GM18951 (cell line): ENCODE measurements at regions not wholly inside any gene's neighbourhood (a gene's known extent, or its start where the extent isn't known, plus 50 kb on each side); places are given as distances from the start of the nearest gene placed in this dataset.

Source experiments
- POLR2A ChIP-seq: IDR thresholded peaks from 4 replicates; pipeline ENCODE4 v1.6.1; 2011; ENCODE audit warnings: mild to moderate bottlenecking; ENCODE audit not compliant: insufficient read length, insufficient read depth; ENCODE audit errors: extremely low read depth
- in situ Hi-C: fragments of 300-500 bp; cut with MboI; formaldehyde crosslinking; loops from one replicate; pipeline ENCODE4 v1.12.0; 2022; ENCODE audit warnings: low sequenced_read_pairs, mixed read lengths, inconsistent platforms; ENCODE audit not compliant: unreplicated experiment

DNA sequence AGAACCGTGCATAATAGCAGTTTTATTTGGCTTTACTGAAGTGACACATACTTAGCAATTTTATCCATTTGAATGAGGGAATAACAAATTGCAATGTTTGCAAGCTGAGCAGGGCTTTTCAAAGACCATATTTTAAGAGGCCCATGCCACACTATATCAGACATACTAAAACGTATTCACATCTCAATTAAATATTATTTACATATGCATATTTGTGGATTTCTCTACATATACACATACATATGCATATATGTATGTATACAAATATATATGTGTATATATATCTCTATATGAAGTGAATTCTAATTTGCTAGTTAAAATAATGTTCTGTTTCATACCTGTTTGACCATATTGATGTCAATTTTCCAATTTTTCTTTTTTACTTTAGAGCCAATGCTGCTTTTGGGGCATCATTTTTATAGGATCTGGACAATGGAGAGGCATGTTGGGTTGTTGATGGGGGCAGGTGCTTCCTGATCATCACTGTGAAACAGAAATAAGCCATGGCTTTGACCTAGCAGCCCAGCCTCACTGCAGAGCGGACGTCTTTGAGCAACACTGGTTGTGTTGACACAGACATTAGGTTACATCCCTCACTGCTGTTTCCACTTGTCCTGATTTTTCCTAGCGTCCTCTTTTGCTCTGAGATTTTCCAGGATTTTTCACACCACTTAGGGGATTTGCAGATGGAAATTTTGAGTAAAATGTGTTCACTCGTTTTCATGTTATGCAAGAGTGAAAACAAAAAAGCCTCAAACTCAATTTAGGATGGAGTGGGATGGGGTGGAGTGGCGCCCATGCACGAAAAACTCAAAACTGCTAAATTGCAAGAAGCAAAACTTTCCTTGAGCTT, 56.9 kb downstream of the RDH14 start:
- TF ChIP-seq POLR2A: no peak
- in situ Hi-C loops: loop anchor here (25.0 kb wide), 3 partner anchors 859 to 1359 kb away; partner anchors contain the start of gene OSR1

DNA sequence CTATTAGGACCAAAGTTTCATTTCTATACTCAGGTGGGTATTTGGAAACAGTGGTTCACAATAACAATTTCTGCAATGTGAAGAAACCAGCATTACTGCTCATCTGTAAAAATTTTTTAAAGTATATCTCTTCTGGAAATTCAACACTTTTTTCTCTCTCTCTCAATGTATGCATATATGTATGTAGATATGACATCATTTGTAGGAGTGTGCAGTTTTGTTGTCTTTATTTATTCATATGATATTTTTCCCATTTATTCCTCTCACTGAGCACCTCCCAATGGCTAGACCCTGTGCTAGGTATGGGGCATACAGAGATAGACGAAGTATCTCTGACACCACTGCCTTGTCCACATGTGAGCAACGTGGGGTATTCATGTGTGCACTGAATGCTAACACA, 58.3 kb downstream of the RDH14 start:
- in situ Hi-C loops: loop anchor here (25.0 kb wide), 3 partner anchors 860 to 1360 kb away; partner anchors contain the start of gene OSR1
- no peak for TF ChIP-seq POLR2A

DNA sequence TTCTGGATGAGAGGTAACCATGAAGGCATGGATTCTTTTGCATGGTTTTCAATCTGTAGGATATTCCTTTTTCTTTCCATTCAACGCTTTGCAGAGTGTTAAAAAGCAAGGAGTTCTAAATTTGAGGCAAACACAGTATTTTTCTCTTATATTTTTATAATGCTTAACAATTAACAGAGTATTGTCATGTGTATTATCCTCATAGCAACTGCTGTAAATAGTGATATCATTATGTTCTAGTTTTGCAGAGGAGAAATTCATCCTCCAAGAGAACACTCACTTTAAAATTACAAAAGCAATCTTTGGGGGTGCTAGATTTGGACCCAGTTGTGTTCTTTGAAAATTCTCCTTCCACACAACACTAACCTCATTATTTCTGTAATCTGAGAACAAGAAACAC, 58.7 kb downstream of the RDH14 start:
- TF ChIP-seq POLR2A: no peak
- in situ Hi-C loops: loop anchor here (25.0 kb wide), 3 partner anchors 861 to 1361 kb away; partner anchors contain the start of gene OSR1

DNA sequence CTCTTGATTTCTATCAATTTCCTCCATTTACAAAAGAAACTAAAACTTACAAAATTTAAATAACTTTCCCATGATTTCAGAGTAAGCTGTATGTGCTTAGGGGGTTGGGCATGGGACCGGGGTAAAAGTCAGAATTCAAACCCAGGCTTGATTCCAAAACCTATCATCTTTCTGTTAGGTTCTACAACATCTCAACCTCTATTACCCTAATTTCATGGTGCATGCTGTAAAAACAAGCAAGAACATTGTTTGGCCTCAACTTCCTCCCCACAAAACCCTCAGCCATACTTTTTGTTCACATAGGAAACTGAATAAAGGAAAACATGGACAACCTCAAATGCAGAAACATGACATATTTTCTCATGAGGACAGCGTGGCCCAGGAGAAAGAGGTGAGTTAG, 59.3 kb downstream of the RDH14 start:
- in situ Hi-C loops: loop anchor here (25.0 kb wide), 3 partner anchors 861 to 1361 kb away; partner anchors contain the start of gene OSR1

DNA sequence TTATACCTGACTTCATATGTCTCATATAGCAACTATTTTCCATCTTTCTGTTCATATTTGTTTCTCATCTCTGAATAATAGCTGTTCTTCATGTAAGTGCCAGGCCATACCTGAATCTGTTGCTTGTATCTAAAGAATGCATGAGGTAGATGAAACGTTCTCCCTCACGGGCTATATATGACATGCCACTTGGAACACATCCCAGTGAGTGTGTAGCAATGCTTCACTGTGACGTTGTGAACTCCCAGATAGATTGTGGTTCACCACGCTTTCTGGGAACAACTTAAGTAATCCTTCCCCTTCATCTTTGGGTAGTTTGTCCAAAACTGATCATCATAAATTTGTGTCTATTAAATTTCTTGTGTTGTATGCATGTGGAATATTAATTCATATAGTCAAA, 60.1 kb downstream of the RDH14 start:
- in situ Hi-C loops: loop anchor here (25.0 kb wide), 3 partner anchors 862 to 1362 kb away; partner anchors contain the start of gene OSR1
- no peak for TF ChIP-seq POLR2A

More for the DNA sequence above, 59.3 kb downstream of the RDH14 start:
- no peak for TF ChIP-seq POLR2A

DNA sequence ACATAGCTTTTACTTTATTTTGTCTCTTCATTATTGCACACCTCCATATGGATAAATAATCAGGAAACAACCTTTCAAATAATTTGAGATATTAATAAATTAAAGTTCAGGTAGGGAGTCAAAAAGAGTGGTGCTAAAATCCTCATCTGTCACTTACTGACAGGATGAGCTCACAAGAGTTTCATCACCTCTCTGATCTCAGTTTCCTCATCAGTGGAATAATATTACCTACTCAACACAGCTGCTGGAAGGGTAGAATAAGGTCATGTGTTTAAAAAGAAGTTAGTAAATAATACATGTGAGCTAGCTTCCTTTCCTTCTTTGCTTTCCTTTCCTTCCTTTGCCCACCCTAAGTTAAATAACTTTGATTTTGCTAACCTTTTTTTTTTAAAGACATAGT, 61.9 kb downstream of the RDH14 start:
- no peak for TF ChIP-seq POLR2A

DNA sequence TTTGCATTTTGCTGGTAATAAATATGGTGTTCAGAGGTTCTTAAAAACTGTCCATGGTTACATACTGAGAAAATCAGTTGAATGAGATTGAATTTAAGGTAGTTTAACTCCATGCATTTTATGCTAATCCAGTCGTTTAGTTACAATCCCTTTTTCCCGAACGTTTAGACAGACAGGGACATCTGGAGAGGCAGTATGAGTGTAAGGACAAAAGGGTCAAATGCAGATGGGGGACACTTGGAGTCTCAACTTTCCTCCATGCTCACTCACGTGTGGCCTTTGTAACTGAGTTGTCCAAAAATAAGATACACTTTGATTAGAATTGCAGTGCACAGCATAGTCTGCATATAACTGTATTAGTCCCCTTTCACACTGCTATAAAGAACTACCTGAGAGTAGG, 63.9 kb downstream of the RDH14 start:
- in situ Hi-C loops: no loop called here
- no peak for TF ChIP-seq POLR2A

More for the DNA sequence above, 61.9 kb downstream of the RDH14 start:
- in situ Hi-C loops: no loop called here

DNA sequence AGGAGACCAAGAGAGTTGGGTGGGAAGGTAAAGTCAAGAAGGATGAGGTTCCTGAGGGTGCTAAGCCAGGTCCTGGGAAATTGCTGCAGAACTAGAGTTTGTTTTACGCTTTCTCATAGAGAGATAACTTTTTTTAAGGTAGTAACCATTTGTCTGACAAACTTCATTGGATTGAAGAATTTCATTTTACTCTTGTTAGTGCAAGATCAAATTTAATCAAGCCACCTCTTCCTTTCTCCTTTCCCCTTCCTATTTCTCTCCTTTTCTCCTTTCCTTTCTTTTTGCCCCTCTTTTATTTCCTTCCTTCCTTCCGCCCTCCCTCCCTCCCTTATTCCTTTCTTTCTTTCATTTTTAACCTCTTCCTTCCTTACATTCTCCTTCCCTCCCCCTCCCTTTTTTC, 65.4 kb downstream of the RDH14 start:
- no peak for TF ChIP-seq POLR2A
- in situ Hi-C loops: no loop called here

DNA sequence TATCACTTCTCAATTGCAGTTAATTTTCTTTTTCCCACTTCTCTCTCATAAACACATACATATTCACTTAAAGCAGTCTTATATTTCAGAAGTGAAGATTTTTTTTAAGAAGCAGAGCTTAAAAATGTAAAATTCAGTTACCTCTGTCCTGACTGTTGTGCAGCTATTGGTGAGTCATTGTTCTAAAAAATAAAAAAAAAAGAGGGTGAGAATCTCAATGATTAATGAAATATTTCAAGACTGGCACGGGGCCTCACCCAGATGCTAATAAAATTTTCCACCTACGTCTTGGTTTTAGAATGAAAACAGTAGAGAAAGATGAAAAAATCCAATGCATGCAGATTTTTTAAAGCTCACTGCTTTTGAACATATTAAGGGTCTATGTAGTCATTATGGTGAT, 67.7 kb downstream of the RDH14 start:
- no peak for TF ChIP-seq POLR2A
- in situ Hi-C loops: no loop called here

DNA sequence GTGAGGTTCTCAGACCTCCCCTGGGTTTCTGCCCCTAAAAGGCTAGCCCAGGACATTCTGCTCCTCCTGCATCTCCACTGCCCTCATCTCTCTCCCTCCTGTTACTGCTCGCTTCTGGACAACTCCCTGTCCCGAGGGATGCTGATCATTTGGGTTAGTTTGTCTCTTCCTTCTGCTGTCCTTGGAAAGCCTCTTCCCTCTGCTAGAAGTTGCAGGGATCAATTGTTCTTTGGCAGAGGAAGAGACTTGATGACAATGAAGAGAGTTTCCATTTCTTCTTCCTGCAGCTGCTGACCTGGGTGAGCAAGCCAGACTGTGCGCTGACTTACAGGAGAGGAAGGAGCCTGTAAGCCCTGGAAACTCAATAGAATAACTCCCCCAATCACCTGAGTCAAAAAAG, 68.9 kb downstream of the RDH14 start:
- in situ Hi-C loops: no loop called here
- no peak for TF ChIP-seq POLR2A

DNA sequence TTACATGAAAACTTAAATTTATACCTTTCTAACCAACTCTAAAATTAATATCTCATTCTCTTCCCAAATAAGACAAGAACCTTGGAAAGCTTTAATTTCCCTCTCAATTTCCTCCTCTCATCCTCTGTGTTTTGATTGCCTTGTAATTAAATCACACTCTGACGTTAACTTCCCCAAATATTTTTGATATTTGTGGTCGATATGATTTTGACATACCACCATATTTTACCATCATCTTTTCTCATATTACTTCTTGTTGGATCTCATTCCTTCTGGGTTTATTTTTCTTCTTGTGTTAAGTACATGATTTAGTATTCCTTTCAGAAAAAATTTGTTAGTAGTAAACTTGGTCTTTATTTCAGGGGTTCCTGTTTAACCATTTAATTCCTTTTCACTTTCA, 69.6 kb downstream of the RDH14 start:
- in situ Hi-C loops: no loop called here
- TF ChIP-seq POLR2A: no peak

DNA sequence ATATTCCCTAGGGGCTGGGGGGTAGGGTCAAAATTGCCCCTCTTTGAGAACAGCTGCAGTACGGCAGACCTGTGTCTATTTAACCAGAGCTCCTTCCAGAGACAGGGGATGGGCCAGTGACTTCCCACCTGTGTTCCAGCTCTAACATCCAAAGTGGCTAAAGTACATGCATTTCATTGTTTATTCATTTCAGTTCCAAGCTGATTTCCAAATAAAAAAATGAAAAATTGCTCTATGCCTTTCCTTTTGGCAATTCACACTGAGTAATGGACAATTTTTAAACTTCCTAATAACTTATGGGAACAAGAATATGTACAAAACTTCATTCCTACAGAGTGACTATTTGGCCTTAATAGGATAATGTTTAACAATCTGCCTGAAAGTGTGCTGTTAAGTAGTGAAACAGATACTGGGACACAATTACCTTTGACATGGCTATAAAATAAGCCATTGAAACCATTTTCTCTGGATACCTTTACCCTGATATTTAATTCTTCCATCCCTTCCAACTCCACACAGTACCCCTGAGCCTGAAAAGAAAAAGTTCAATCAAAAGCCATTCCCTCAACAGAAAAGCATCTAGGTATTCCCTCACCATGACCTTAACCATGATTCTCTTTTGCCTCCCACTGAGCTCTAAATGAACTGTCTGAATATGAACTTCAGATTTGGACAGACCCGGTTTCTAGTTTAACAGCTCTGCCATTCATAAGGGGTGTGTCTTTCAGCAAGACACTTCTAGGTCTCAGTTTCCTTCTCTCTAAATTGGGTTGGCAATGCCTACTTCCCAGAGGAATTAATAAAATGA, 73.1 kb downstream of the RDH14 start:
- no peak for TF ChIP-seq POLR2A
- in situ Hi-C loops: no loop called here

DNA sequence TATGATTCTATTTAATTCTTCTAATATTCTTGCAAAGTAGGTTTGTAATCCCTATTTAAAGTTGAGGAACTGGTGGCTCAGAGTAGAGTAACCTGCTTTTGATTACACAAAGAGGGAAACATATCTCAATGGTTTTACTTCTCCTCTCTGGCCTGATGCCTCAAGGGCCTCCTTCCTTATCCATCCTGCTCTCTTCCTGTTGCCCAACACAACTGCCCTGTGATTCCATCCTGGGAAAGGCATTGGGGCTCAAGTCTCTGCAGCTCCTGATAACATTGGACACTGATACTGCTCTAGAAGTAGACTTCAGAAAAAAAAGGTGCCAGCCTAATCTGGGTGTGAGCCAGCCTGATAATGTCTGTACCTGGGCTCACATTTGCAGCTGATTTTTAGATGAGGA, 75.8 kb downstream of the RDH14 start:
- in situ Hi-C loops: no loop called here
- TF ChIP-seq POLR2A: no peak
